HepG2 (cell line): ENCODE measurements at regions not wholly inside any gene's neighbourhood (a gene's known extent, or its start where the extent isn't known, plus 50 kb on each side); places are given as distances from the start of the nearest gene placed in this dataset.

ENCODE experiments used
- ATAC-seq: fragments of 200-7000 bp; cut with Tn5 transposase; 3 replicates; pipeline ENCODE4 v1.9.1; 2020; ENCODE audit warnings: mild to moderate bottlenecking, moderate library complexity
- BruUV-seq: library from RNA; stranded (reverse); fragments of 400-500 nt; replicated peaks from 2 replicates; lab custom pipeline; 2021; lab: Mats Ljungman, UMichigan
- CTCF ChIA-PET: fragments of 300-600 bp; formaldehyde crosslinking; extraction: SDS; loops from one replicate; lab custom pipeline; 2021; ENCODE audit warnings: low total read pairs, inconsistent platforms, low intra/inter-chr PET ratio; lab: Yijun Ruan, JAX
- POLR2A ChIA-PET: fragments of 350-600 bp; sonication (Branson Sonifier 250); formaldehyde crosslinking; loops from one replicate; lab custom pipeline; 2020; ENCODE audit warnings: antibody characterized with exemption, inconsistent platforms; lab: Yijun Ruan, JAX
- DNase-seq: peaks from one replicate; pipeline ENCODE4 v3.0.0-alpha.2; 2015; ENCODE audit warnings: low spot score
- FAIRE-seq: peaks from 3 replicates; lab custom pipeline; 2011; peaks lifted over from hg19 to GRCh38; lab: Jason Lieb, UNC
- H2AFZ ChIP-seq: one replicate; pipeline ENCODE4 v1.6.1; 2011; ENCODE audit warnings: low read length, inconsistent platforms
- H3K27ac ChIP-seq: fragments of 300-600 bp; 3 replicates; pipeline ENCODE4 v1.8.0; 2011; ENCODE audit warnings: mixed run types, mild to moderate bottlenecking, mixed read lengths, low read length, inconsistent platforms; ENCODE audit not compliant: insufficient read depth; ENCODE audit errors: extremely low read length
- H3K27me3 ChIP-seq, 2 experiments: fragments of 200-600 bp in 1 of 2; 2 replicates in 1 of 2; 3 replicates in 1 of 2; pipeline versions ENCODE4 v1.6.0 to v1.8.0; 2011; ENCODE audit warnings: low read length in 2 of 2, mild to moderate bottlenecking in 2 of 2, moderate library complexity in 2 of 2, inconsistent platforms in 1 of 2; ENCODE audit not compliant: insufficient read depth in 2 of 2, control insufficient read depth in 1 of 2
- H3K36me3 ChIP-seq, 2 experiments: fragments of 200-600 bp in 1 of 2; replicated peaks in 1 of 2; 2 replicates in 1 of 2; 3 replicates in 1 of 2; pipeline versions ENCODE4 v1.5.1 to v1.8.0; 2011; ENCODE audit warnings: low read length in 2 of 2, inconsistent platforms in 1 of 2; ENCODE audit not compliant: insufficient read depth in 2 of 2, control insufficient read depth in 1 of 2
- H3K4me1 ChIP-seq: 2 replicates; pipeline ENCODE4 v1.5.1; 2012; ENCODE audit warnings: low read length, inconsistent platforms; ENCODE audit not compliant: insufficient read depth
- H3K4me2 ChIP-seq: 2 replicates; pipeline ENCODE4 v1.6.0; 2011; ENCODE audit warnings: low read depth, low read length, inconsistent platforms
- H3K4me3 ChIP-seq, 3 experiments: fragments of 200-600 bp in 1 of 3; sonication (generic), shearing (Covaris generic) in 1 of 3; replicated peaks in 1 of 3; 2 replicates each; pipeline ENCODE4 v1.5.1; 2011 to 2016; ENCODE audit warnings: low read length in 3 of 3, inconsistent platforms in 2 of 3, low read depth in 2 of 3, mild to moderate bottlenecking in 2 of 3, control low read depth in 1 of 3, mixed read lengths in 1 of 3; ENCODE audit not compliant: insufficient read depth in 1 of 3
- H3K79me2 ChIP-seq: one replicate; pipeline ENCODE4 v1.6.1; 2011; ENCODE audit warnings: low read length, inconsistent platforms; ENCODE audit not compliant: insufficient read depth
- H3K9ac ChIP-seq: 2 replicates; pipeline ENCODE4 v1.6.0; 2011; ENCODE audit warnings: mild to moderate bottlenecking, low read depth, low read length, inconsistent platforms; ENCODE audit not compliant: insufficient read depth
- H3K9me3 ChIP-seq: 2 replicates; pipeline ENCODE4 v1.5.1; 2012; ENCODE audit warnings: mild to moderate bottlenecking, low read length
- H4K20me1 ChIP-seq: 2 replicates; pipeline ENCODE4 v1.6.0; 2011; ENCODE audit warnings: inconsistent platforms, mild to moderate bottlenecking, low read length, moderate library complexity; ENCODE audit not compliant: insufficient read depth
- HNF4G ChIP-seq, 2 experiments: sonication (generic) in 1 of 2; formaldehyde crosslinking in 1 of 2; IDR thresholded peaks; 2 replicates each; pipeline versions ENCODE4 v1.4.0 to v1.6.1; 2011 to 2020; ENCODE audit warnings: borderline replicate concordance in 2 of 2, low read depth in 2 of 2, mild to moderate bottlenecking in 2 of 2, low read length in 1 of 2, missing genetic modification reagents in 1 of 2, moderate library complexity in 1 of 2
- JDP2 ChIP-seq: sonication (generic); formaldehyde crosslinking; IDR thresholded peaks from 2 replicates; pipeline ENCODE4 v1.8.1; 2022; ENCODE audit warnings: missing genetic modification reagents, borderline replicate concordance
- ZNF260 ChIP-seq: sonication (generic); formaldehyde crosslinking; IDR thresholded peaks from 2 replicates; pipeline ENCODE4 v1.4.0; 2020; ENCODE audit warnings: missing genetic modification reagents, low read depth, mild to moderate bottlenecking, borderline replicate concordance
- ZNF446 ChIP-seq: sonication (generic); formaldehyde crosslinking; IDR thresholded peaks from 2 replicates; pipeline ENCODE4 v1.5.0; 2020; ENCODE audit warnings: mild to moderate bottlenecking, missing genetic modification reagents
- WGBS: methylation state at CpG from one replicate; pipeline ENCODE4 v1.1.6; 2017; ENCODE audit warnings: low lambda C conversion rate; 5-methylcytosine and 5-hydroxymethylcytosine counted together
- in situ Hi-C: cut with HindIII; loops from 2 replicates; pipeline ENCODE4 v1.10.0; 2017; ENCODE audit warnings: low pct_unique_long_range_greater_than_20kb; ENCODE audit not compliant: extremely low pct_ligation_motif_present
- intact Hi-C: fragments of 100-400 bp; cut with micrococcal nuclease; formaldehyde crosslinking; loops from one replicate; pipeline ENCODE4 v1.10.0; 2022; ENCODE audit not compliant: unreplicated experiment
- TF ChIP-seq, protein P1 (sequence below): sonication (generic); formaldehyde crosslinking; IDR thresholded peaks from 2 replicates; pipeline ENCODE4 v1.4.0; 2020; ENCODE audit warnings: missing genetic modification reagents
- TF ChIP-seq, protein P2 (sequence below): sonication (generic); formaldehyde crosslinking; conservative IDR thresholded peaks from 2 replicates; pipeline ENCODE4 v1.4.0; 2020; ENCODE audit warnings: mild to moderate bottlenecking, missing genetic modification reagents, moderate library complexity
- TF ChIP-seq, protein P3 (sequence below): sonication (generic); formaldehyde crosslinking; IDR thresholded peaks from 2 replicates; pipeline ENCODE4 v1.4.0; 2020; ENCODE audit warnings: missing genetic modification reagents

DNA sequence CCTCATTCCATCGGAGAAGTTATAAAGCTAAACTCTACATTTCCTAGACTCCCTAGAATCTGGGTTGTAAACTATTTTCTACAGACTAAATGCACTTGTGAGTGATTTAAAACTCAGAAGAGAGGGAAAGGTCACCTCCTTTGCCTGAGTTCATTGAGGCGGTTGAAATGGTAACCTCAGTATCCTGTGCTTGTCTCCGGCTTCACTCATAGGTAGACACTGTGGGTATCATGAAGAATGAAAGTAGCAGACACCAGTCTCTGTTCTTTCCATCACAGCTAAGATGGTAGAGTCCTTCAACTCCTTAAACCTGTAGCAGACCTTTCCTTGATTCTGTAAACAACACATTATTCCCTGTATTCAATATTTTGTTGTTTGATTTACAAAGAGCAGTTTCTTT is 291.3 kb upstream of the ANKRD50 start:
- Histone ChIP-seq H2AFZ (no peak overlapping the region), H3K79me2 (no peaks in the 10 kb centered on the region), H3K4me3 (no peak overlapping the region), H3K36me3 (no peaks in the 10 kb centered on the region), H3K4me1 (no peaks in the 10 kb centered on the region), H4K20me1 (no peaks in the 10 kb centered on the region), H3K9ac (no peak overlapping the region), H3K4me2 (no peak overlapping the region), H3K27ac (no peak overlapping the region), H3K9me3 (peaks cover 7% of the 10 kb centered on the region; the same call in 1 of the 2 replicates), H3K27me3 (no peaks in the 10 kb centered on the region)
- ATAC-seq (no peak), FAIRE-seq (no peak), DNase-seq (no peak)
- BruUV-seq = no TSS peak
- ChIA-PET POLR2A (no interaction called here), CTCF (no interaction called here)
- in situ Hi-C loops = no loop called here
- 3% methylated on average over 3 of the region's 3 CpGs for WGBS
- intact Hi-C loops = no loop called here
- no peak for TF ChIP-seq HNF4G (IDR thresholded peaks at IDR 0.05; ENCODE audit: borderline replicate concordance, low read depth, low read length)
- no peak for TF ChIP-seq HNF4G (CRISPR knock-in tag; IDR thresholded peaks at IDR 0.05; ENCODE audit: borderline replicate concordance, low read depth)
- TF ChIP-seq, protein P1, sequence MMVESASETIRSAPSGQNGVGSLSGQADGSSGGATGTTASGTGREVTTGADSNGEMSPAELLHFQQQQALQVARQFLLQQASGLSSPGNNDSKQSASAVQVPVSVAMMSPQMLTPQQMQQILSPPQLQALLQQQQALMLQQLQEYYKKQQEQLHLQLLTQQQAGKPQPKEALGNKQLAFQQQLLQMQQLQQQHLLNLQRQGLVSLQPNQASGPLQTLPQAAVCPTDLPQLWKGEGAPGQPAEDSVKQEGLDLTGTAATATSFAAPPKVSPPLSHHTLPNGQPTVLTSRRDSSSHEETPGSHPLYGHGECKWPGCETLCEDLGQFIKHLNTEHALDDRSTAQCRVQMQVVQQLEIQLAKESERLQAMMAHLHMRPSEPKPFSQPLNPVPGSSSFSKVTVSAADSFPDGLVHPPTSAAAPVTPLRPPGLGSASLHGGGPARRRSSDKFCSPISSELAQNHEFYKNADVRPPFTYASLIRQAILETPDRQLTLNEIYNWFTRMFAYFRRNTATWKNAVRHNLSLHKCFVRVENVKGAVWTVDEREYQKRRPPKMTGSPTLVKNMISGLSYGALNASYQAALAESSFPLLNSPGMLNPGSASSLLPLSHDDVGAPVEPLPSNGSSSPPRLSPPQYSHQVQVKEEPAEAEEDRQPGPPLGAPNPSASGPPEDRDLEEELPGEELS (CRISPR knock-in tag) = no peak
- TF ChIP-seq ZNF446 (CRISPR knock-in tag) = no peak
- TF ChIP-seq, protein P2, sequence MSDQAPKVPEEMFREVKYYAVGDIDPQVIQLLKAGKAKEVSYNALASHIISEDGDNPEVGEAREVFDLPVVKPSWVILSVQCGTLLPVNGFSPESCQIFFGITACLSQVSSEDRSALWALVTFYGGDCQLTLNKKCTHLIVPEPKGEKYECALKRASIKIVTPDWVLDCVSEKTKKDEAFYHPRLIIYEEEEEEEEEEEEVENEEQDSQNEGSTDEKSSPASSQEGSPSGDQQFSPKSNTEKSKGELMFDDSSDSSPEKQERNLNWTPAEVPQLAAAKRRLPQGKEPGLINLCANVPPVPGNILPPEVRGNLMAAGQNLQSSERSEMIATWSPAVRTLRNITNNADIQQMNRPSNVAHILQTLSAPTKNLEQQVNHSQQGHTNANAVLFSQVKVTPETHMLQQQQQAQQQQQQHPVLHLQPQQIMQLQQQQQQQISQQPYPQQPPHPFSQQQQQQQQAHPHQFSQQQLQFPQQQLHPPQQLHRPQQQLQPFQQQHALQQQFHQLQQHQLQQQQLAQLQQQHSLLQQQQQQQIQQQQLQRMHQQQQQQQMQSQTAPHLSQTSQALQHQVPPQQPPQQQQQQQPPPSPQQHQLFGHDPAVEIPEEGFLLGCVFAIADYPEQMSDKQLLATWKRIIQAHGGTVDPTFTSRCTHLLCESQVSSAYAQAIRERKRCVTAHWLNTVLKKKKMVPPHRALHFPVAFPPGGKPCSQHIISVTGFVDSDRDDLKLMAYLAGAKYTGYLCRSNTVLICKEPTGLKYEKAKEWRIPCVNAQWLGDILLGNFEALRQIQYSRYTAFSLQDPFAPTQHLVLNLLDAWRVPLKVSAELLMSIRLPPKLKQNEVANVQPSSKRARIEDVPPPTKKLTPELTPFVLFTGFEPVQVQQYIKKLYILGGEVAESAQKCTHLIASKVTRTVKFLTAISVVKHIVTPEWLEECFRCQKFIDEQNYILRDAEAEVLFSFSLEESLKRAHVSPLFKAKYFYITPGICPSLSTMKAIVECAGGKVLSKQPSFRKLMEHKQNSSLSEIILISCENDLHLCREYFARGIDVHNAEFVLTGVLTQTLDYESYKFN = no peak
- TF ChIP-seq ZNF260 (CRISPR knock-in tag) = no peak
- TF ChIP-seq, protein P3, sequence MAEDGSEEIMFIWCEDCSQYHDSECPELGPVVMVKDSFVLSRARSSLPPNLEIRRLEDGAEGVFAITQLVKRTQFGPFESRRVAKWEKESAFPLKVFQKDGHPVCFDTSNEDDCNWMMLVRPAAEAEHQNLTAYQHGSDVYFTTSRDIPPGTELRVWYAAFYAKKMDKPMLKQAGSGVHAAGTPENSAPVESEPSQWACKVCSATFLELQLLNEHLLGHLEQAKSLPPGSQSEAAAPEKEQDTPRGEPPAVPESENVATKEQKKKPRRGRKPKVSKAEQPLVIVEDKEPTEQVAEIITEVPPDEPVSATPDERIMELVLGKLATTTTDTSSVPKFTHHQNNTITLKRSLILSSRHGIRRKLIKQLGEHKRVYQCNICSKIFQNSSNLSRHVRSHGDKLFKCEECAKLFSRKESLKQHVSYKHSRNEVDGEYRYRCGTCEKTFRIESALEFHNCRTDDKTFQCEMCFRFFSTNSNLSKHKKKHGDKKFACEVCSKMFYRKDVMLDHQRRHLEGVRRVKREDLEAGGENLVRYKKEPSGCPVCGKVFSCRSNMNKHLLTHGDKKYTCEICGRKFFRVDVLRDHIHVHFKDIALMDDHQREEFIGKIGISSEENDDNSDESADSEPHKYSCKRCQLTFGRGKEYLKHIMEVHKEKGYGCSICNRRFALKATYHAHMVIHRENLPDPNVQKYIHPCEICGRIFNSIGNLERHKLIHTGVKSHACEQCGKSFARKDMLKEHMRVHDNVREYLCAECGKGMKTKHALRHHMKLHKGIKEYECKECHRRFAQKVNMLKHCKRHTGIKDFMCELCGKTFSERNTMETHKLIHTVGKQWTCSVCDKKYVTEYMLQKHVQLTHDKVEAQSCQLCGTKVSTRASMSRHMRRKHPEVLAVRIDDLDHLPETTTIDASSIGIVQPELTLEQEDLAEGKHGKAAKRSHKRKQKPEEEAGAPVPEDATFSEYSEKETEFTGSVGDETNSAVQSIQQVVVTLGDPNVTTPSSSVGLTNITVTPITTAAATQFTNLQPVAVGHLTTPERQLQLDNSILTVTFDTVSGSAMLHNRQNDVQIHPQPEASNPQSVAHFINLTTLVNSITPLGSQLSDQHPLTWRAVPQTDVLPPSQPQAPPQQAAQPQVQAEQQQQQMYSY (CRISPR knock-in tag) = no peak
- TF ChIP-seq JDP2 (CRISPR knock-in tag) = no peak
